ENCODE measurements at regions not wholly inside any gene's neighbourhood (a gene's known extent, or its start where the extent isn't known, plus 50 kb on each side); places are given as distances from the start of the nearest gene placed in this dataset.

- TF ChIP-seq CTCF (IDR thresholded peaks at IDR 0.05) (no peak), EP300 (IDR thresholded peaks at IDR 0.05) (no peak), POLR2A (IDR thresholded peaks at IDR 0.05) (no peak)
Observed at GRCh38 chr13:99125326-99125915, 75.2 kb upstream of the UBAC2 start.

Data from suprapubic skin (tissue), 3 donors.